Muscle of arm (tissue), 1 donor: ENCODE measurements at regions not wholly inside any gene's neighbourhood (a gene's known extent, or its start where the extent isn't known, plus 50 kb on each side); places are given as distances from the start of the nearest gene placed in this dataset.
"Not testable (repeated sequence)": the region's sequence is repeated elsewhere in the genome, so short reads cannot be mapped to it uniquely, and the experiment has no call there.

Source experiments
- DNase-seq: peaks from one replicate; pipeline ENCODE4 v3.0.0-alpha.2; 2013

DNA sequence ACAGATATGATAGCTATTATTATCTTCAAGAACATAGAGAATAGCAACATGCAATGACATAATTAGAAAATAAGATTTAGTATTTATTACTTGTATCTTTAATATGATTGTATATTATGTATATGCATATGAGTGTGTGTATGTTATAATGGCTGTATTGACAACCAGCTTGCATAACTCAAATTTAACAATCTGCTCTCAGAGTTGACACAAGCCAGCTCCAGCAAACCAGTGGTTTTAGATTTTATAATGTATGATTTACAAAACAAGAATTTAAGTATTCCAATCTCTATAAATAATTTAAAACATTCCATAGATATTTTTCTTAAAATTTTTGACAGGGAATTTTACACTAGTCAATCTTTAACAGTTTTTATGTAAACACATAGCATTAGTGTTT, 935.9 kb upstream of the EPHA5 start:
- no peak for DNase-seq

DNA sequence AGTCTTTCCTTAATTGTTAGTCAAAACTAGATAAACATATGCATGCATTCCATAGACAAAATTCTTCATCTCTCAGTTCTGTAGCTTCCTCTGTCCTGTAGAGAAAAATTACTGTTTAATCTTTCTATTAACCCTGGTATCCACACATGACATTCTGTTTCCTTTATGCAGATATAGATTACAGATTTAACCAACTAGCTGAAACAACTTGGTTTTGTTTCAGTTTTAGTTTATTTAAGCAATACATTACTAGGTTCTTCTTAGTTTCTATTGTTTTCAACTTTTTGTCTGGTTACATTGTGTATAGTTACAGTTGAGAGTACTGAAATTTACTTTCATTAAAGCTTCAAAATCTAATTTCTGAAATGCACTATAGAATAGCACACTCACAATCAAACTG, 933.9 kb upstream of the EPHA5 start:
- no peak for DNase-seq

DNA sequence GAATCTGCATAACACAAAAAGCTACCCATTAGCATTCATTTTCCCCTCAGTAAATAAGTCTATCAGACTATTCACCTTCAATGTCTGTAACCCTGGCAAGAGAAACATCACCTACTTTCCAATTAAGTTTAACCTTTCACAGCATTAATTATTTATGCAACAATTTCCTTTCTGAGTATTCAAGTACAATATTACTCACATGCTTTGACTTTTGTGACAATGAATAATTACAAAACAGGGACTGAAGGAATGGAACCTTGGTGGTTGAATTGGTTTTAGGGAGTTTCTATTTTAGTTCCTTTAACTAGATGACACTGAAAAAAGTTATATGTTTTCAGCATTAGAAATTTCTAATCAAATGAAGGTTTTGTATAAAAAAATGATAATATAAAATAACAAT, 932.3 kb upstream of the EPHA5 start:
- no peak for DNase-seq

DNA sequence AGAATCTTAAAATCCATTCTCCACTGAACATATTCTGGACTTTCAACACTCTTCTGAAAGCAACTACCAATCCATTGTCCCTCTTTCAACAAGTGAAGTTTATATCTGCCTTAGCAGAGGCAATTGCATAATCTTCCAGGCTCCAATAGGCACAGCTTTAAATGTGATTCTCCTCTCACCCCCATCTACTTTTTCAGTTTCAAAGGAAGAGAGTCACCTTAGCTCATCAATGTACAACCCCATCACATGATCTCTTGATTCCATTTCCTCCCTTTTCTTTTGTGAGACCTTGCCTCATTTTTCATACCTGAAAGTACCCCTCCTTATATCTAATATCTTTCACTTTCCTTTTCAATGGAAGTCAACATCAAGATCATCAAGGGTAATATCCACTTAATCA, 921.7 kb upstream of the EPHA5 start:
- DNase-seq: no peak

DNA sequence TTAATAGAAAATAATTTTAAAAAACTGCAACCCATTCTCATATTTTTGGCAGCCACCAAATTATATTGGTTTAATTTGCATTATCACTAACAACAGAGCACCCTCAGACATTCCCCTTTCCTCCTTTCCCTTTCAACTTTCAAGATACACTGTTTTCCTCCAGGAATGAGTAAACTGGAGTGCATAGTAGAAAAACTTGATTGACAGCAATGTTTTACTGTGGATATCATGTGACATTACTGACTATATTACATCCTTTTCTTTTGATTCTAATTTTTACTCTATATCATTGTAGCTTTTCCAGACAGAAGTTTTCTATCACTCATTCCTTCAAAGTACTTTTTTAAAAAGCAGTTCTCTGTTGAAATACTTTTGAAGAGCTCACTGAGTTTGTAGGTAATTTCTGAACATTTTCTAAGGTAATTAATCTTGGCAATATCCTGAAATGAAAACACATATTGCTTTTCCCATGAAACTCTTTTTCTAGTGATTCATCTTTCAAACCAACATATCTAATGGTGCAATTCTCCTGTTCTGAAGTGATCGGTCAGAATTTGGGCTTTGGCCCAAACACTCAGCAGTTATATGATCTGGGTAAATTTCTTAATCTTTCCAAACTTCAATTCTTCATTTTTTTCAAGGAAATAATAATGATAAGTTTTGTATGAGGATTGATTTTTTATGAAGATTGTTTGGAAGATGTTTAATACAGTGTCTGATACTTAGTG, 920.4 kb upstream of the EPHA5 start:
- no peak for DNase-seq

DNA sequence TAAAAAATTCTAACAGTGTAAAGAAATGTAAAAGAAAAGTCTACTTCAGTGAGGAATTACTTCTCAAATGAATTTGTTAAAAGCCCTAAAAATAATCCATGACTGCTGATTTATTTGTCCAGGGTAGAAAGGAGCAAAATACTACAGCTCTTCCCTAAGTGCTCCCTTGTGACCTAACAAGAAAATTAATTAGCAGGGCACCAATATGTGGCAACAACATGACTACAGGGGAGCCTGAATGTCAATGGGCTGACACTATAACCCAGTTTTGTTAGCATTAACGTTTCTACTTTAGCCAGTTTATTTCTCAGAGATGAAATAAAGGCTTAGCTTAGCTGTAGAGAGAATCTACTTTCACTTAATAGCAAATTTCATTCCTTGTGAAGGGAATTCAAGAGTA, 918.9 kb upstream of the EPHA5 start:
- DNase-seq: no peak

DNA sequence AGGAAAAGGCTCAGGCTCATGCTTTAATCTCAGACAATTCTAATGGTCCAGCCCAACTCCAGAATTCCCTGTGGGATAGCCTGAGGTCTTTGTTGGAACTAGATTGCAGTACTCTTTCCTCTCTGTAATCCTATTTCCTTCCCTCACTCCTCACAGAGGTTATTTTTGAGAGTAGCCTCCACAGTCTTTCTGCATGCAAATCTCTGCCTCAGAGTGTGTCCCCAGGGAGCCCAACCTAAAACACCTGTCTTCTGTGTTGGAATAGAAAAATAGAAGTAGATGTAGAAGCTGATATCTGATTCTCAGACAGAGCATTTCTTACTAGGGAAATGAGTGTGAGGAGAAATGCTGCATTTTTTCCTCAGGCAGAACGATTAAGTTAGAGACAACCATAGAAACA, 915.5 kb upstream of the EPHA5 start:
- DNase-seq: no peak

DNA sequence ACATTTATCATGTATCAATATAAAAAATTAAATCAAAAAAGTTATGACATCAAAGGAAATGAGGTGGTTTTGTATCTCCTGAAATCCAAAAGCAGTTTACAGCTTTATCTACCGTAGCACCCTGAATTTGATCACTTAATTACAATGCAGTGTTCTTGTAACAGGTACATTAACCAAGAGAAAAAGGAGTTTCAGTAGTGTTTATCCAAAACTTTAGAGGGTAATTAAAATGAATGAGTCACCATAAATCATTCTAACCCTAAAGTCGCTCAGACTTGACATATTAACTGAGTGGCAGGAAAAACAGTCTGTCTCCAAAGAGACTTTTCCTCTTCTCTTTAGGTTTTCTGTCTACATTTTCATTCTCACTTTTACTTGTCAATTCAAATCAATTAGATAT, 907.6 kb upstream of the EPHA5 start:
- DNase-seq: no peak

DNA sequence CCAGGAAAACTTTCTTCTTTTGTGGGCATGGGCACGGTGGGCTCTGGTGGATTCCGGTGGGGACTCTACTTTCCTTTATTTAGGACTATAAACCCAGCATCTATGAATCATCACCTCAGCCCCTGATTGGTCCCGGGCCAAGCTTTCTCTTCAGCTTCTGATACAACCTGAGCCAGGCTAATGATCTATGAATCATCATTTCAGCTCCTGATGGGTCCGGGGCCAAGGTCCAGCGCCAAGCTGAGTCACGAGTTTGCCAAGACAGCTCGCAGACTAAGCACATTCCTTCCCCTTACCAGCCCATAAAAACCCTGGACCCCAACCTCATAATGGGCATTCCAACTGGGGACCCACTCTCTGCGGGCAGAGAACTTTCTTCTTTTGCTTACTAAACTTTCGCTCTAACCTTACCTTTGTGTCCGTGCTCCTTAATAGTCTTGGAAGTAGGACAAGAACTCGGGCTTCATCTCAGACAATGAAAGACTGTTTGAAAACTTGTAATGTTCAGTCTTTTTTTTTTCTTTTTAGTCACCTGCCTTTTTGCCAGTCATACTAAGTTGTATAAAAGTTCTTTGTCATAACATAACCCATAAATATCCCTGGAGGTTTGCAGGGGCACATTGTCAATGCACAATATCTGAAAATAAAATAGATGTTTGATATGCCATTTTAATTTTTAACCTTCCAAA, 904.9 kb upstream of the EPHA5 start:
- no peak for DNase-seq

DNA sequence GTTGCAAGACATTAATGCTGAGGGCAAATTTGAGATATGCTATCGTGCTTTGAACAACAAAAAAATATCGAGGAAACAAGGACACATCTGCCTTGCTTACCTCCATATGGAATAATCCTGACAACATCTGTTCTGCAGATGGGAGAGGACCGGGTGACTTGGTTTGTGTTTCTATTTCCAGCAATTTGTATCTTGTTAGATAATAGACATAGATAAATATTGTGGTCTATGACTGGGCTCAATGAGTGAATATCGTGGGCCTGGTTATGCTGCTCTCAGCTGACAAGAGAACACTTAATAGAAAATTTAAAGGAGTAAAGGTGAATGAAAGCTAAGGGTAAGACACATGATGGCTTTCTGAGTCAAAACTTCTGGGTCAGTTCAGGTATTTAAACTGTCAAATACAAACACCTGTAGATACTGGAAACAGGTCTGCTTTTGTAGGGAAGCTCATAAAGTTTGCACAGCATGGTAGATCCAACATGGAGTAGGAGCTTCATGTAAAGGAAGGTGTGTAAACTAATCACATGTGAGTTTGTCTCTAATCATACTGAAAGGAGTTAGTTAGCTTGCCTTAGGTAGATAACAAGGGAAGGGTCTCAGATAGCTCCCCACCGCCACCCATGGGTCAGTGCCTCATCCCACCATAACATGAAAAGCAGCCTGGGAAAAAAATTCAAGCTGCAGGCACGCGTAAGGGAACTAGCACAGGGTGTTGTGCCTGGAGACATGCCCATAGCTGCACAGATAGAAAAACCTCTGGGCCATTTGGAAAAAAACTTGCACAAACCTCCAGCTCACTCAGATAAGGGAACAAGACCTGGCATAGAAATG, 904.1 kb upstream of the EPHA5 start:
- no peak for DNase-seq

DNA sequence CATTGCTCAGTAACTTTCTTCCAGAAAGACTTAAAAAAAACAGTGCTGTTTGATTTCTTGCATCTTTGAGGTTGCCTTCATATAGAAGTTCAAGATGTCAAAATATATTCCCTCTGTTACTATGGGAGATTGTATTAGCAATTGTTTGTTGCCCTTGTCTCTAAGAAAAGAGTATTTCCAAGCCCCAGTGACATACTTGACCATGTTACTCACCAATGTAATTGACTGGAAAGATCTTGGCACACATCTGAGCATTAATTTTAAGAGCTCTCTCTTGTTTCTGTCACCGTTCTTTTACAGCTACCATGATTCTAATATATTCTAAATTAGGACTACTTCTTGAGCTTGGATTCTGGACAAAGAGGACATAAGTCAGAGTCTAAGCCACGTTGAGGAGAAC, 902.7 kb upstream of the EPHA5 start:
- no peak for DNase-seq

DNA sequence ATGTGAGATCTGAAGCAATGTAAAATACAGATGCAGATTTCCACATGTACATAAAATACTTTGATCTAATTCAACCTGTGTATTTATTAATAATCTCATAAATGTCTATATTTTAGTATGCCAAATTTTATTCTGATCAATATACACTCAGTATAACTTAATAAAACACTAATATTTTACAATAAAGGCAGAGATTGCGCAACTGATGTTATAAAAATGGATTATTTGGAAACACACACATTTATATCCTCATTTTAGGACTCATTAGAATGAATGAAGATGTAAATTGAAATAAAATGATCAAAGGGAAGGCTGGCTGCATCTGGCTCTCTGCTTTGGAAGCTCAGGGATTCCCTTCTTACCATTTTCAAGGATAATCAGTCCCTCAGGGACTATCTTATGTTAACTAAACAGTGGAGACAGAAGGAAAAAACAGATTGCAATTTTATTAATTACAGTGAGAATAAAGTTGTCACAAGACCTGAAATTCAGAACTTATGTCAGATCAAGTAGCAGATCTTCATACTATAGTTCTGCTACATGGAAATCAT, 900.9 kb upstream of the EPHA5 start:
- DNase-seq: no peak

DNA sequence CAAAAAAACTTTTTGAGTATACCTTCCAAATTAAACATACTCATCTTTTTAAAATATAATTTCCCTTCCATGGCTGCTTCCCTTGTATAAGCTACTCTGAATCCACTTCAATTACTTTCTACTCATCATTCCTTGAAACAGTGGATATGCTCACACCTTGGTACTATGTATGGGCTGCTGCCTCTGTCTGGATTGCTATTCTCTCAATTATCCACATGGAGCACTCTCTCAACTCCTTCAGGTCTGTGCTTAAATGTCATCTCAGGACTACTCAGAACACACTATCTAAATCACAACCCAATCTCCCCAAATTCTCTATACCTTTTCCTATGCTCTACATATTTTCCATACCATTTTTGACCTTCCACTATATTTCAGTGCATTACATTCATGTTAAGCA, 898.9 kb upstream of the EPHA5 start:
- no peak for DNase-seq

DNA sequence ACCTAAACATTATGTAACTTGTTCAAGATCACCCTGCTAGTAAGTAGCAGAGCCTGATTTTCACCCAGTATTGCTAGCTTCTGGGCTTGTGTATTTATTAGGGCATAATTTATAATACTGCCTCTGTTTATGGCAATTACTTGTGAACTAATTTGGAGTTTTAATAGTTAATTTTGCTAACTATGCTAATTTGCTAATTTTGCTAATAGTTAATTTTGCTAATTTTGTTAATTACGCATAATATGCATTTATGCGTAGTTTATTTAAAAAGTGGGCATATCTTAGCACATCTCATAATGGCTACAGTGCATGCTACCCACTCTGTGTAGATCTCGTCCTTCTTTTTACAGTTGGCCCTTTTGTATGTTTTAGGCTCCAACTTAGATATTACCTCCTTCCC, 898.1 kb upstream of the EPHA5 start:
- no peak for DNase-seq

DNA sequence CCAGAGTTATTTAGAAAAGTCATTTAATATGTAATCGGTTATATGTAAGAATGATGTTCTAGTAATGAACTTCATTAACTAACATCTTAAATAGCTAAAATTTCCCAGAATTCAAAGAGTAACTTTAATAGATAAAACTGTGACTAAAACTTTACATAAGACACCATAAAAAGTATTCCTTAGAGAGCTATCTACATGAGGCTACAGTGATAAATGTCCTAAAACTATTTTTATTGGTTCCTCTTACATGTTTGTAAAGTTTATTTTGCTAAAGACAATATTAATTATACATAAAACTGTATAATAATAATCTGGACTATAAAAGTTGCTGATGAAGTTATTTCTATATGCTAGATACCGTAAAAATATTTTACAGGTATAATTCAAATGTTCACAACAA, 897.7 kb upstream of the EPHA5 start:
- no peak for DNase-seq

DNA sequence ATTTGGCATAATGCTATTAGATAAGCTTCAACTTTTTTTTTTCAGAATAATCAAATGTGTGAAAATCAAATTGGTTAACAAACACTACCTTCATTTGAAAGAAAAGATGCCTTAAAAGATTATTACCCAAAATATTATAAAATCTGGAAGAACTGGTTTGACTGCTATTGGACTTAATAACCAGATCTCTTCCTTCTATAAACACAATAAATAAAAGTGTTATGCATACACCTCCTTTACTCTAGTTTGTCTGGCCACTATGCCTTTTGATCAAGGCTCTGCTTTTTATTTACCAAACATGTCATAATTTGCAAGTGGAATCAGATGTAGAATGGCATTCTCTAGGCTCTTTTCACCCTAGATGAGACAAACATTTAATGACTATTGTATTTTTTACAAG, 897.3 kb upstream of the EPHA5 start:
- DNase-seq: no peak

DNA sequence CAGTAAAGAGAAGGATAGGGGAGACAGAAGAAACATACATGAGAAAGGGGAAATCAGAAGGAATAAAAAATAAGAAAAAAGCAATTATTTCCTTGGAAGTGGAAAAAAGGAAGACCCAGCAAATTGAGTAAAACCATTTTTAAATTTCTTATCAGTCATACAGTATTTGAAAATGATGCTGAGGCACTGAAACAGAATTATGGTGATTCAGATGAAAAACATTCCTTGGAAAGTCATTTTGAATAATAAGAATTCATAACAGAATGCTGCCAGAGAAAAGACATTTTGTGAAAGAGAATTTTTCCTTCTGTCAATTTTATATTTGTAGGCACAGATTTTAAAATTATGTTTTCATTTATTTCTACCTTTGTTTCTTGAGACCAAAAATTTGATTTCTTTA, 895.5 kb upstream of the EPHA5 start:
- DNase-seq: no peak

DNA sequence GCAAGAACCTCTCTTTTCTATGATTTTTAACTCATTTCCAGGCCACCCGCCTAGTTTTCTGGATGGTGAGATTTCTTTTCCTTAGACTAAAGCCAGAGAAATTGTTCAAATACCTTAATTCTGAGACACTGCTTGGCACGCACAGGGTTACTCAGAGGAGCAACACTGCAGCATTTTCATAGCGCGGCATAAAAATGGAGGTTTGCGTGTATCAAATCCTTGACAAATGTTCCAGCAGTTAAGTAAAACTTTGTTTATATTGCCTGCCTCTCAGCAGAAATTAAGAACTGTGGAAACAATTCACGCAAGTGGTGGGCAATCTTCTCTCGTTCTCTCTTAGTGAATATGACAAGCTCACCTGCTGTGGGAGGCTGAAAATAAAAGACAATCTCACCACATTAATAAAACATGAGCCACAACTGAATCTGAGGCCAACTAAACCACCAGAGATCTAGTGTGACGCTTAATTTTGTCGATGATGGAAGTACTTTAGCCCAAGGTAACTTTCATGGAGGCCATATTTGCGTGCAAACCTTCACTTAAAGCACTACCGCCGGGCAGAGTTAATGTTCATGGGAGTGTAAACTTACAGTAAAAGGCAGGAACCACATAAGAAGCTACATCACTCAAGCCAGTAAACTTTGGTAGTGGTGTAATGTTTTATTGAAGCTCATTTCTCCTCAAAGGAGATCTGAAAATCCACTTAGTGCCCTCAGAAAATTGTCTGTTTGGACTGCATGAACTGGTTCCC, 894.8 kb upstream of the EPHA5 start:
- peak; percentile 43 for DNase-seq

DNA sequence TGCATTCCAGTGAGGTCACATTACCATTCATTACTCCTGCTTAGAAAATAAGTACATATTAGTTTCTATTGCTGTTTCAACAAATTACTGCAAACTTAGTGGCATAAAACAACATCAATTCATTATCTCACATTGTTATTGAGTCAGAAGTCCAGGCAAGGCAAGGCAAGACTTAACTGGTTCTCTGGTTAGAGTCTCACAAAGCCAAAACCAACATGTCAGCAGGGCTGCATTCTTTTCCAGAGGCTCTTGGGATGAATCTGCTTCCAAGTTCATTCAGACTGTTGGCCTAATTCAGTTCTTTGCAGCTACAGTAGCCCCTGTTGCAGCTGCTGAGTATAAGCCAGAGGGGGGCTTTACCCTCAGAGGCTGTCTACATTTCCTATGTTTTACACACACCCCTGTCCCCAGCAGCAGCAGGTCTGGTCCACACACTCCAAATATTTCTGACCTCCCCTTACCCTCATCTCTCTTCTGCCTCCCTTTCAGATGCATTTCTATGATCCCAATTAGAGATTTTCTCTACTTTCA, 892.1 kb upstream of the EPHA5 start:
- no peak for DNase-seq

DNA sequence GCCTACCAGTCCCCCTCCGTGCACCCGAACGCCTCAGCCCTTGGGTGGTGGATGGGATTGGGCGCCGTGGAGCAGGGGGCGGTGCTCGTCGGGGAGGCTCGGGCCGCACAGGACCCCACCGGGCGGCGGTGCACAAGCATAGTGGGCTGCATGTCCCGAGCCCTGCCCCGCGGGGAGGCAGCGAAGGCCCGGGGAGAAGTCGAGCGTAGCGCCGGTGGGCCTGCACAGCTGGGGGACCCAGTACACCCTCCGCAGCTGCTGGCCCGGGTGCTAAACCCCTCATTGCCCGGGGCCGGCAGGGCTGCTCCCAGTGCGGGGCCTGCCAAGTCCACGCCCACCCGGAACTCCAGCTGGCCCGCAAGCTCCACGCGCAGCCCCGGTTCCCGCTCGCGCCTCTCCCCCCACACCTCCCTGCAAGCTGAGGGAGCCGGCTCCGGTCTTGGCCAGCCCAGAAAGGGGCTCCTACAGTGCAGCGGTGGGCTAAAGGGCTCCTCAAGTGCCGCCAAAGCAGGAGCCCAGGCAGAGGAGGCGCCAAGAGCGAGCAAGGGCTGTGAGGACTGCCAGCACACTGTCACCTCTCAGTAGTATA, 891.3 kb upstream of the EPHA5 start:
- not testable (repeated sequence) for DNase-seq

DNA sequence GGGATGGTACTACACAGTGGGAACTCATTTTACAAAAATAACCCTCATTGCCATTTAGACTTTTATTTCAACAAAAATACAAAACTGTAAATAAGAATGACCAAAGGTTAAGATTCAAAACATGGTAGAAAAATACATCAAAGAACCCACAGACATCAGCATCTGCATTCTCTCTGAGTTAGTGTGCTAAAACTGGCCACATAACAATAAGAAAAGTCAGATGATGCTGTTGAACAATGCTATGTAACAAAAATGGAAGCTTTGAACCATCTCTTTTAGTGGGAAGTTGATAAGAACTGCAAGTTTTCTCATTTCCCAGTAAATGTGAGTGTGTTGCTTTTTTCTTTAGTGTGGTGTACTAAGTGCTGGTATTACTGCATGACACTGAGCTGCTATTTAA, 888.4 kb upstream of the EPHA5 start:
- no peak for DNase-seq
